Erythroblast (primary cell): ENCODE measurements at regions not wholly inside any gene's neighbourhood (a gene's known extent, or its start where the extent isn't known, plus 50 kb on each side); places are given as distances from the start of the nearest gene placed in this dataset.

ENCODE experiments used
- DNase-seq, 2 experiments: peaks; one replicate each; lab custom pipeline; 2025; lab: John Stamatoyannopoulos, UW
- GATA1 ChIP-seq: IDR thresholded peaks from 2 replicates; pipeline ENCODE4 v1.6.1; 2011; ENCODE audit warnings: low read depth, mild to moderate bottlenecking, control low read depth, low read length, moderate library complexity
- POLR2A ChIP-seq: IDR thresholded peaks from 2 replicates; pipeline ENCODE4 v1.6.1; 2011; ENCODE audit warnings: mild to moderate bottlenecking, low read length

GRCh38 chr1:14506471-14507255, 91.8 kb upstream of the KAZN start:
- TF ChIP-seq GATA1 = no peak
- no peak for TF ChIP-seq POLR2A
- DNase-seq = no peak

DNA sequence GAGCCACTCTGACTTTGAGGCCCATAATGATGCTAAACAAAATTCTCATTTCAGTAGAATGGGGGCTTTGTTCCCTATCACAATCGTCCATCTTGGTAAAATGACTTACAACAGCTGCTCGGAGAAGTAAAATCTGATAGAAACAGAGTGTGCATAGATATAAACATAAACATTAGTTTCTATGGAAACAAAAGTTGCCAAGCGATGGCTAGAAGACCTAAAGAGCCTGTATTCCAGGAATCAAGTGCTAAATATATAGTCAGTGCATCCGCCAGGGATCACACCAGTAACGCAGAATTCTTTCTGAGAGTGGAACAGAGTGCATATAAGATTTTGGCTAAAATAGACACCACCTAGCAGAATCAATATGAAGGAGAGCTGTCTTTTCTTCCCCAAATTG, 91.2 kb upstream of the KAZN start:
- no peak for DNase-seq
- TF ChIP-seq GATA1 (no peak), POLR2A (no peak)

DNA sequence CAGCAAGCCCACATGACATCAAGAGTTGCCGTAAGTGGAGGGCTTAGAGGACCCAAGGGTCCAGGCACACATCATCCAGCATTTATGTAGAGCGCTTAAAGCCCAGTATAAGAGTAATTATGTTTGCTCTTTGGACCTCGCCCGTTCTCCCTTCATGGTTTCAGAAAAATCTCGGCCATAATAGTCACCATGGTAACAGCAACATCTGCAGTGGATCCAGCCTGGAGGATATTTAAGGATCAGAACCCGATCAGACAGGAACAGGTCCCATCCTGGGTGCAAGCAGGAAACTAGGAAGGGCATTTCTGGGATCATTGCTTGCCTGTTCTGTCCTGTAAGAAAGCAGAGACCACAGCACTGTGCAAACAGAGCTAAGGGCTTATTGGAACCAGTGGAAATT, 89.9 kb upstream of the KAZN start:
- TF ChIP-seq GATA1 (no peak), POLR2A (no peak)
- no peak for DNase-seq

DNA sequence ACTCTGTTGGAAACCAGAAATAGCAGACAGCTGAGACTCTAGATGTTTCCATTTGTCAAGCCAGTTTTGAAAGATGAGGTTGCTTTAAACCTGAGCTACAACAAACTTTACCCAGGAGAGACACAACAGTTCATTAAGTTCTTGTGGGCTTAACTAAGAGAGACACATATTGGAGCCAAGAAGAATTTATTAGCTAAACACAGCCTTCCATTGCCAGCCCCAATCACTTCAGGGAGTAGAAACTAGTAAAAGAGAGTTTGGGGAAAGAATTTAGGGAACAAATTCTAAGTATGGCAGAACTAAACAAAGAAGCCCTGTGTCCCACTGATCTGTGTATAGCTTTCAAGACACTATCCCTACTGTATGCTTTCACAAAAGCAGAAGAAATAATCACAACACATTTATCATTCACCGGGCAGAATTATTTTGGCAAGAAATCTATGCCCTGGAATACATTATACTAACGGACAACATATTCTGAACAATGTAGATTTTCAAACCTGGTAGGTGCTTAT, 87.3 kb upstream of the KAZN start:
- TF ChIP-seq POLR2A = no peak
- no peak for TF ChIP-seq GATA1
- DNase-seq = no peak

DNA sequence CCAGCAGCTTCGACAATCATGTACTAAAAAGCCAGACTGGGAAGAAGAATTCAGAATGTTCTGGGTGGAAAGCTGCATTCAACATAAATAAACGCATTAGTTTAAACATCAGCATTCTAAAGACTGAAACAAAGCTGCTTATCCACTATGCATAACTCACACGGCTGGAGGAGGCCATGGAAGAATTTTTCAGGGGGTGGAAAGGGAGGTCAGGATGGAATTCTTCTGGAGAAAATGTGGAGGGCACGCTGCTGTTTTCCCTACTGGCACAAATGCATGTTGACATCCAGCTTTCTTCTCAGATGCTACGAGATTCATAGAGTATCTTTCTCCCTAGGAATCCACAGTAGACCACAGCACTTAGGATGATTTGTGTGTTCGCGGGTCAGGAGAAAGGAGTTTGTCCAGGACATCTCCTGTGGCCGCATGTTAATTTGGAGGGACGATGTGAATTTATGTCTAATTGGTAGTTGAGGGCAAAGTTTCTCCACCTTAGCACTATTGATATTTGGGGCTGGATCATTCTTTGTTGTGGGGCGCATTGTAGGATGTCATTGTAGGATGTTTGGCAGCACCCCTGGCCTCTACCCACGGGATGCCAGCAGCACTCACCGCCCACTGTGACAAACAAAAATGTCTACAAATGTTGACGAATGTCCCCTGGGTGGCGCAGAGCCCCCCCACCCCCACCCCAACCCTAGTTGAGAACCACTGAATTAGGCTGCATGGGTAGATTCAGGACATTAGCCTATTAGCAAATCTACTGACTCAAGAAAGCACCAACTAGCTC, 86.5 kb upstream of the KAZN start:
- TF ChIP-seq POLR2A (no peak), GATA1 (no peak)
- no peak for DNase-seq

GRCh38 chr1:14513111-14513510, 85.4 kb upstream of the KAZN start:
- DNase-seq = no peak
- no peak for TF ChIP-seq POLR2A
- no peak for TF ChIP-seq GATA1

DNA sequence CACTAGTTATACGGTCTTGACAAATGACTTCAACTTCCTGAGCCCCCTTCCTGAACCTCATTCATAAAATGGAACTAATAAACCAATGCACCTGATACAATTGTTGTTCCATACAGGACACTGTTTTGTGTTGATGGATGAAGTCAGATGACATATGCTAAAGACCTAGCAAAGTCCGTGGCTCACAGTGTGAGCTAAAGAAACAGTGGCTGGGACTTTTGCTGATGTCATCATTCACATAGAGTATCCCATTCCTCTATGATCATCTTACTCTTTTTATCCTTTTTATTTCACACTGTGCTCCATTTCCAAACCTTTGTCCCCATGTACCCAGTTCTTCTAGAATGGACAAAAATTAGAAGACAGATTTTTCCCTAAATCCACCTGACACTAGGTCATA, 83.7 kb upstream of the KAZN start:
- DNase-seq = no peak
- TF ChIP-seq POLR2A = no peak

- TF ChIP-seq POLR2A (no peak), GATA1 (no peak)
- DNase-seq = no peak
These were observed 81.3 kb upstream of the KAZN start for GRCh38 chr1:14516974-14517840.

DNA sequence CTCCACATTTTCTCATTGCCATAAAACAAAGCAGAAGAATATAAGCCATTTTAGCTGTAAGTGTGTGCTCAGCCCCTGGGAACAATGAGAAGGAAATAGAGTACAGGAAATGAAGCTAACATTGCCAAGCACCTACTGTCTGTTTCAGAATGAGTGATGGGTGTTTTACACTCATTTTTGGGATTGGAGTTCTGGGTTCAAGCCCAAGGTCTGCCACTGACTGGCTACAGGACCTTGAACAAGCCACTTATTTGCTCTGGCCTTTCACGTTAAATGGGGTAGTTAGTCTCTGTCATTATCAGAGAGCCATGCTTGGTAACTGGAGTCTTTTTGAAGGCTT, 80.7 kb upstream of the KAZN start:
- TF ChIP-seq POLR2A = no peak
- no peak for TF ChIP-seq GATA1
- DNase-seq = no peak

GRCh38 chr1:14519976-14520375, 78.5 kb upstream of the KAZN start:
- no peak for DNase-seq
- TF ChIP-seq POLR2A (no peak), GATA1 (no peak)

GRCh38 chr1:14520514-14521163, 77.8 kb upstream of the KAZN start:
- no peak for DNase-seq

GRCh38 chr1:14521622-14522021, 76.9 kb upstream of the KAZN start:
- DNase-seq = no peak
- no peak for TF ChIP-seq GATA1
- no peak for TF ChIP-seq POLR2A

More at GRCh38 chr1:14520514-14521163, 77.8 kb upstream of the KAZN start:
- TF ChIP-seq POLR2A (no peak), GATA1 (no peak)

DNA sequence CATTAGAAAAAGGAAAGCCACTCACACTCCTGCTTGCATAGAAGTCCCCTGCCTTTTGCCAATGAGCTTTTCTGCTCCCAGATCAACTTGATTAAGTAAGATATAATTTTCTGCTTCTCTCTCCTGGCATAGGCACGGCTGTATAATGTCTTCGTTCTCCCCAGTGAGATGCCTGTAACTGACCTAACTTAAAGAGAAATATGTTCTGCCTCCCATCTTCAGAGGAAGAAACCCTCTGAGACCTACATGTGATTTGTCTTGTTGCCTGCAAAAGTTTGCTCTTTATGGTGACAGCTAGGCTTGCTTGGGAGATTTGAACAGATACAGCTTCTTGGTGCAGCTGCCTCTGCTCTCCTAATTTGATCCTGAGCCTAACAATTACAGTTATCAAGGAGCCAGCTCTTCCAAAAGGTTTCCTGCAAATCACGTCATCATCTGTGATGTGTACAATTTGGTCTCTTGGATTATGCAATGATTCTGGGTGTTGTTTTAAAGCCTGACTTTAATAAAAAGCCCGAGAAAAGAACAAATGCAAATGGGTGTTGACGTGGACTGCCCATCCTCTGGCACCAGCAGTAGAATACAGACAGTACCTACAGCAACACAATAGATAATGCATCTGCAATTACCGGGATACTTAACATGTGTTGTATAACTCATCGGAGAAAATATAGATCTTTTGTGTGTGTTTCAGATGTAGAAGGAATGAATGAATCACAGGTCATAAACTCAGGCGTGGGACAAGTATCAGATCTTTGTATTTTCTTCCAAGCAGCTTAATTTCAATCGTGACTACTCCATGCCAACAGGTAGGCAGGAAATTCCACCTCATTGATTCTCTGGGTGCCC, 76.2 kb upstream of the KAZN start:
- DNase-seq = no peak
- TF ChIP-seq GATA1 = no peak
- TF ChIP-seq POLR2A = no peak
